Ascending aorta (tissue), 2 donors: ENCODE measurements at regions not wholly inside any gene's neighbourhood (a gene's known extent, or its start where the extent isn't known, plus 50 kb on each side); places are given as distances from the start of the nearest gene placed in this dataset.
A peak's percentile ranks its signal among the peaks of the same experiment; 100 is the strongest.
"Not testable (repeated sequence)": the region's sequence is repeated elsewhere in the genome, so short reads cannot be mapped to it uniquely, and the experiment has no call there.

Experiments
- DNase-seq, 2 donors: peaks; one replicate each; pipeline ENCODE4 v3.0.0-alpha.2; 2019; ENCODE audit warnings: low spot score in 2 of 2
- H3K27ac ChIP-seq, 2 donors: fragments of 200-600 bp; sonication (generic); one replicate each; pipeline ENCODE4 v1.5.1; 2016 to 2017; ENCODE audit warnings: mild to moderate bottlenecking in 1 of 2
- H3K27me3 ChIP-seq: fragments of 200-600 bp; sonication (generic); one replicate; pipeline ENCODE4 v1.5.1; 2017
- H3K36me3 ChIP-seq, 2 donors: fragments of 200-600 bp; sonication (generic); one replicate each; pipeline ENCODE4 v1.5.1; 2016
- H3K4me1 ChIP-seq, 2 donors: fragments of 200-600 bp; sonication (generic); one replicate each; pipeline ENCODE4 v1.5.1; 2016 to 2017; ENCODE audit warnings: mild to moderate bottlenecking in 1 of 2
- H3K4me3 ChIP-seq, 2 donors: fragments of 200-600 bp; sonication (generic); one replicate each; pipeline ENCODE4 v1.5.1; 2016 to 2017; ENCODE audit warnings: mild to moderate bottlenecking in 1 of 2
- H3K9me3 ChIP-seq, 2 donors: fragments of 200-600 bp; sonication (generic); one replicate each; pipeline ENCODE4 v1.5.1; 2016
- CTCF ChIP-seq, 3 experiments: fragments of 200-600 bp in 2 of 3; fragments of 450-650 bp in 1 of 3; sonication (generic) in 2 of 3; IDR thresholded peaks; one replicate each; pipeline ENCODE4 v1.5.1; 2016 to 2019; ENCODE audit warnings: antibody characterized with exemption in 3 of 3, mild to moderate bottlenecking in 1 of 3, moderate library complexity in 1 of 3
- intact Hi-C: fragments of 100-400 bp; cut with DNase I; formaldehyde crosslinking; loops from one replicate; pipeline ENCODE4 v1.15.1; 2023

DNA sequence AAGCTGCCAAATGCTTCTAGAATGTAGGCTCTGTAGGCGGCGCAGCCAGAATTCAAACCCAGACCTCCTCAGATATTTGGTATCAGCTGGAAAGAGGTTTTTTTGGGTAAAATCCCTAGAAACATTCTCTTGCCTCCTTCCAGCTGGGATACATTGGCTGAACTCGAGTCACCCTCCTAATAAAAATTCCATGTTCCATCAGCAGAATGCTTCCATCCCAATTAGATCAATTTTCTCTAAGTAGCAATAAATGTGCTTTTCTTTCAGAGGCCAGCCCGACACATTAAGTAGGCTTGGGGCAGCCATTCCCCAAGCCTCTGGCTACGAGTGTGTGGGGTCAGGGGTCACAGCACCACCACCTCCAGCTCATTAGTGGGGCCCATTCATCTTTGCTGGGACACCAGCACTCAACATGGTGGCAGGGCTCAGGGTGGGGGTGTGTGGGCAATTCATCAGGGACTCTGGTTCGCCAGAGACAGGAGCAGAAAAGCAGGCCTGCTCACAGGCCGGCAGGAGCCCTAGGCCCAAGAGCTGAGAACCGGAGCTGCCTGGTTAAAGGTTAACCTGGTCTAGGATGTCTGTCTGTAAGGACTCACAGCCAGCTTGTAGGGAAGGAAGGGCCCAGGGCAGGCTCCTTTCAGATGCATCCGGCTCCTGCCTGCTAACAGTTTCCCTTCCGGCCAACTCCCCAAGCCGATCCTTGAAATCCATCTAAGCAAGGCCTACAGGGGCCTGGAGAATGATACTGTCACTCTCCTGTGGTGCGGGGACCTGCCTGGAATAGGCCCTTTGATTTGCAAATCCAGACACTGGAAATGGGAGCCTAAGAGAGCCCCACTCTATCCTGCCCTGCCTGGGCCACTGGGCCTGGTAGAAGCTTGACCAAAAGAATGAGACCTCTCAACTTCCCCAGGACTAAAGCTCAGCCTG, 159.1 kb upstream of the TOP1 start:
- Histone ChIP-seq H3K9me3 (no peaks in the 10 kb centered on the region), H3K27ac (peak overlapping the region; percentile 60 to 72), H3K36me3 (no peaks in the 10 kb centered on the region), H3K4me3 (no peak overlapping the region), H3K4me1 (peaks cover 6 to 16% of the 10 kb centered on the region in 2 donors), H3K27me3 (no peaks in the 10 kb centered on the region)
- no peak for DNase-seq
- TF ChIP-seq CTCF (IDR thresholded peaks at IDR 0.05) = no peak
- intact Hi-C loops = loop anchor here (5.0 to 10.0 kb wide), 2 partner anchors 117 to 205 kb away; no protein-coding TSS in a partner anchor

GRCh38 chr20:40875116-40876085, 153.2 kb upstream of the TOP1 start:
- Histone ChIP-seq H3K36me3 (no peaks in the 10 kb centered on the region), H3K27me3 (no peaks in the 10 kb centered on the region), H3K4me1 (no peaks in the 10 kb centered on the region), H3K27ac (no peak overlapping the region), H3K4me3 (no peak overlapping the region), H3K9me3 (no peaks in the 10 kb centered on the region)
- TF ChIP-seq CTCF (IDR thresholded peaks at IDR 0.05) = no peak
- intact Hi-C loops = no loop called here
- DNase-seq = no peak

DNA sequence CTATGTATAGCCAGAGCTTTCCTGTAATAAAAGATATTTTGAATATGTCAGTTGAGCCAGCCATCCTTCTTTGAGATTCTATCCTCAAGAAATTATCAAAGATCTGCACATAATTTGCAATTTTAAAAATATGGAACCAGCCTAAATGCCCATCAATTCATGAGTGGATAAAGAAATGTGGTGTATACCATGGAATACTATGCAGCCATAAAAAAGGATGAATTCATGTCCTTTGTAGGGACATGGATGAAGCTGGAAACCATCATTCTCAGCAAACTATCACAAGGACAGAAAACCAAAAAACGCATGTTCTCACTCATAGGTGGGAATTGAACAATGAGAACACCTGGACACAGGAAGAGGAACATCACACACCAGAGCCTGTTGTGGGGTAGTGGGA, 150.5 kb upstream of the TOP1 start:
- H3K9me3 ChIP-seq, H3K27ac ChIP-seq, H3K27me3 ChIP-seq, DNase-seq, H3K36me3 ChIP-seq, intact Hi-C loops, H3K4me1 ChIP-seq, H3K4me3 ChIP-seq: not testable (repeated sequence)

DNA sequence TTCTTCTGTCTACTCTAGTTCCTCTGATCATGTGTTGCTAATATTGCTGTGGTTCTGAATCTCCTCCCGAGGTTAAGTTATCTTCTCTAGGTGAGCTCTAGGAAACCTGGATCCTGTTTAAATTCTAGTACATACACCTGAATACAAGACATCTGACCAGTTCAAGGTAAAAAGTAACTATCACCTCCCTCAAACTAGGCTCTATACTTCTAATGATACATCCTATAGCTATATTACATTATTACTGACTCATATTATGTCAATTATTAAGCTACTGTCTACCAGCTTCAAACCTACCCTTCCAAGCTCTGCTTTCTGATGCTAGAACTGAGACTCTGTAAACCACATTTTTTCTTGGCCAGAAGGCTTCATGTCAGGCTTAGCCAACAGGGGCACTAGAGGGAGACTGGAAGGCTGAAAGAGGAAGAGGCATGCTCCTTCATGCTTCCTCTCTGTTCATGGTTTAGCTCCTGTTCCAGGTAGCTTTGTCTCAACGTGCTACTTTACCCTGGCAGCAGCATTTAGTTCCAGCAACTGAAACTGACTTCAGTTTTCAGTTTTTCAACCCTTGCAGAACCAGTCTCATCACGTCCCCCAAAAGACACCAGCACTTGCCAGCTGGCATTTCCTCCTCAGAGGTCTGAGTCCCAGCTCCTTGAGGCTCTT, 148.4 kb upstream of the TOP1 start:
- no peak for TF ChIP-seq CTCF (IDR thresholded peaks at IDR 0.05)
- Histone ChIP-seq H3K4me1 (no peaks in the 10 kb centered on the region), H3K4me3 (no peak overlapping the region), H3K9me3 (no peaks in the 10 kb centered on the region), H3K27me3 (no peaks in the 10 kb centered on the region), H3K36me3 (no peaks in the 10 kb centered on the region), H3K27ac (no peak overlapping the region)
- no peak for DNase-seq
- intact Hi-C loops = no loop called here

DNA sequence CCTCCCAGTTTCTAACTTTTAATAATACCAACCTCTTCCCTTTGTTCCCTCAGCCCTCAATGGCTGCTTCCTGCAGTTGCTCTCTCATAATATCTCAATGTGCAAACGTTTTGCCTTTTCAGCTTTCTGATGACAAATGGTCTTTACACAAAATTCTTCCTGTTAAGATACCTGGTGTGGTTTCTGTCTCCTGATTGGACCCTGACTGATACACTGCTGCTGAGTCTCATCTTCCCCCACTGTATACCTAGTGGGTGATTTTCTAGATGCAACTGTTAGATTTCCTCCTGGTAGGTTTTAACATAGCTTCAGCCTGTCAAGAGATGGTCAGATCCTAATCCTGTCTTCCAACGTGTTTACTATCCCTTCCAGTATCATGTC, 147.9 kb upstream of the TOP1 start:
- no peak for TF ChIP-seq CTCF (IDR thresholded peaks at IDR 0.05)
- no peaks in the 10 kb centered on the region for H3K9me3 ChIP-seq
- no peak overlapping the region for H3K27ac ChIP-seq
- intact Hi-C loops = no loop called here
- DNase-seq = no peak
- H3K4me3 ChIP-seq = no peak overlapping the region
- H3K27me3 ChIP-seq = no peaks in the 10 kb centered on the region
- H3K4me1 ChIP-seq = no peaks in the 10 kb centered on the region
- no peaks in the 10 kb centered on the region for H3K36me3 ChIP-seq
